ENCODE measurements at regions not wholly inside any gene's neighbourhood (a gene's known extent, or its start where the extent isn't known, plus 50 kb on each side); places are given as distances from the start of the nearest gene placed in this dataset.

DNA sequence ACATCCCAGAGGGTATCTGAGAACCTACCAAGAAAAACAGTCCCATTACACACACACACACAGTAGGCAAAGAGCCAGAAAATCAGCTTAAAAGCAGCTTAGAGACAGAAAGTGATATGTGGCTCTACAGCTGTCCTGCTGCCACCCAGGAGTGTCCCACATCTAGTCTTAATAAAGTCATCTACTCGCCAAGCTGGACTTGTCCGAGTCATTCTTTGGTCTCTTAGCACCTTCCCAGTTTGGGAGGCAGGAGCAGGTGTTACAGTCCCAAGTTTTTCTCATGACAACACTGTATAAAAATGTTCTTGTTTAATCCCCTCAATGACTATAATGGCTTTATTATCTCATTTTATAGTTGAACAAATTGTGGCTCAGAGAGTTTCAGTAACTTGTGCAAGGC lies 252.5 kb upstream of the CASK start:
- TF ChIP-seq, protein P1, sequence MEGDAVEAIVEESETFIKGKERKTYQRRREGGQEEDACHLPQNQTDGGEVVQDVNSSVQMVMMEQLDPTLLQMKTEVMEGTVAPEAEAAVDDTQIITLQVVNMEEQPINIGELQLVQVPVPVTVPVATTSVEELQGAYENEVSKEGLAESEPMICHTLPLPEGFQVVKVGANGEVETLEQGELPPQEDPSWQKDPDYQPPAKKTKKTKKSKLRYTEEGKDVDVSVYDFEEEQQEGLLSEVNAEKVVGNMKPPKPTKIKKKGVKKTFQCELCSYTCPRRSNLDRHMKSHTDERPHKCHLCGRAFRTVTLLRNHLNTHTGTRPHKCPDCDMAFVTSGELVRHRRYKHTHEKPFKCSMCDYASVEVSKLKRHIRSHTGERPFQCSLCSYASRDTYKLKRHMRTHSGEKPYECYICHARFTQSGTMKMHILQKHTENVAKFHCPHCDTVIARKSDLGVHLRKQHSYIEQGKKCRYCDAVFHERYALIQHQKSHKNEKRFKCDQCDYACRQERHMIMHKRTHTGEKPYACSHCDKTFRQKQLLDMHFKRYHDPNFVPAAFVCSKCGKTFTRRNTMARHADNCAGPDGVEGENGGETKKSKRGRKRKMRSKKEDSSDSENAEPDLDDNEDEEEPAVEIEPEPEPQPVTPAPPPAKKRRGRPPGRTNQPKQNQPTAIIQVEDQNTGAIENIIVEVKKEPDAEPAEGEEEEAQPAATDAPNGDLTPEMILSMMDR (conservative IDR thresholded peaks at IDR 0.05; ENCODE audit: low read depth, low read length) = no peak
- no peak for TF ChIP-seq EZH2 (IDR thresholded peaks at IDR 0.05; ENCODE audit: low read length, unreplicated experiment)

Data from PC-3 (cell line).